ENCODE measurements at regions not wholly inside any gene's neighbourhood (a gene's known extent, or its start where the extent isn't known, plus 50 kb on each side); places are given as distances from the start of the nearest gene placed in this dataset.

DNA sequence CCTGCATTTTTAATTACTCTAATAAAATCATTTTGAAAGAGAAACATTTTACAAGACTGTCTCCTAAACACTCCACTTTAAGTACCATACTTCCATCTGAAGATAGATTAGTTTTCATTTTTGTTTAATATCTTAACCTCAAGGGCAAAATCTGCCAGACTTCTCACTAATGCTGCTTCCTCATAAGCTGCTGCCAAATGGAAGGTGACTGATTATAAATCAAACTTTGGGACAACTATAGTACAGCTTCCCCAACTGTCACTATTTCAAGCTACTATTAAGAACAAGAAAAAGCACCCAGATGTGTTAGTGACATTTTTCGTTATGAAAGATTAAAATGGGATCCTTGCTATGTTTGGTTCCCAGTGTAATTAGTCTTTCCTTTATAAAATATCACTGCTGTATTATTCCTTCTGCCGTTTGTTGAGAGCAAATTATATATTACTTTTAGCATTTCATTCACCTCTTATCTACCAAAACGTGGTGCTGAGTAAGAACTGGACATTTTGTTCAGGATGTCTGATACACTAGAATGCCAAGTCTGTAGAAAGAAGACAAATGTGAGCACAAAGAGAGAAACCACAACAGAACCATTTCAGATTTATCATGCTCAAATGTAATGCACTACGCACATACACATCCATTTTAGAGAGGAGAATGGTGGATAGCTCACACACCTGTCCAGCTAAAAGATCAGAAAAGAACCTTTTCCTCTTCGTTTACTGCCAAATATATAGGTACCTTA lies 312.2 kb upstream of the C11orf87 start:
- Histone ChIP-seq H3K9me2 (no peaks in the 10 kb centered on the region), H3K4me3 (ENCODE audit: low read depth in 2 of 2, low read length in 1 of 2) (no peak overlapping the region), H4K20me1 (ENCODE audit: insufficient read depth) (no peaks in the 10 kb centered on the region), H3K27me3 (ENCODE audit: insufficient read depth) (no peaks in the 10 kb centered on the region), H3K27ac (ENCODE audit: low read depth in 2 of 2, low read length in 1 of 2) (no peak overlapping the region), H3K36me3 (replicated peaks in 1 of 2; ENCODE audit: control insufficient read depth in 1 of 2, insufficient read depth in 2 of 2, low read length in 1 of 2) (no peaks in the 10 kb centered on the region), H3K4me1 (ENCODE audit: control insufficient read depth in 1 of 2, insufficient read depth in 2 of 2, low read depth in 1 of 2, low read length in 1 of 2) (peaks cover 13 to 14% of the 10 kb centered on the region in 2 experiments; a peak in 3 of 4 replicates), H3K4me2 (no peak overlapping the region), H3K79me2 (ENCODE audit: insufficient read depth) (no peaks in the 10 kb centered on the region), H2AFZ (ENCODE audit: low read depth) (peak overlapping the region; percentile 15; the same call in 1 of the 2 replicates), H3F3A (replicated peaks; ENCODE audit: insufficient read depth) (no peaks in the 10 kb centered on the region), H3K9ac (no peak overlapping the region), H3K9me3 (no peaks in the 10 kb centered on the region)
- ChIA-PET POLR2A (no interaction called here), CTCF (interaction anchor here (0.5 kb wide), 1 partner anchor 392 kb away, joined by 3 read pairs; no protein-coding TSS in a partner anchor)
- WGBS (ENCODE audit: low lambda C conversion rate), result 79% methylated on average over 5 of the region's 5 CpGs
- TF ChIP-seq CTCF (IDR thresholded peaks at IDR 0.05), result no peak
- no peak for TF ChIP-seq ELF1 (IDR thresholded peaks at IDR 0.05)
- no peak for DNase-seq

- Histone ChIP-seq H3K36me3 (replicated peaks in 1 of 2; ENCODE audit: control insufficient read depth in 1 of 2, insufficient read depth in 2 of 2, low read length in 1 of 2) (no peaks in the 10 kb centered on the region), H3K27me3 (ENCODE audit: insufficient read depth) (no peaks in the 10 kb centered on the region), H3F3A (replicated peaks; ENCODE audit: insufficient read depth) (no peaks in the 10 kb centered on the region), H3K27ac (ENCODE audit: low read depth in 2 of 2, low read length in 1 of 2) (peak overlapping the region in 1 of 2 experiments; percentile 62; a peak in 1 of 4 replicates), H3K4me2 (peak overlapping the region; percentile 39; the same call in 1 of the 2 replicates), H3K4me3 (ENCODE audit: low read depth in 2 of 2, low read length in 1 of 2) (no peak overlapping the region), H3K9me2 (no peaks in the 10 kb centered on the region), H3K9ac (no peak overlapping the region), H3K79me2 (ENCODE audit: insufficient read depth) (no peaks in the 10 kb centered on the region), H4K20me1 (ENCODE audit: insufficient read depth) (no peaks in the 10 kb centered on the region), H3K9me3 (no peaks in the 10 kb centered on the region), H3K4me1 (ENCODE audit: control insufficient read depth in 1 of 2, insufficient read depth in 2 of 2, low read depth in 1 of 2, low read length in 1 of 2) (peaks cover 13 to 14% of the 10 kb centered on the region in 2 experiments; a peak in 3 of 4 replicates), H2AFZ (ENCODE audit: low read depth) (peak overlapping the region; percentile 67; the same call in 1 of the 2 replicates)
- WGBS (ENCODE audit: low lambda C conversion rate), result 35% methylated on average over 2 of the region's 2 CpGs
- ChIA-PET POLR2A (no interaction called here), CTCF (interaction anchor here (1.5 kb wide), 1 partner anchor 35 kb away, joined by 3 read pairs; no protein-coding TSS in a partner anchor)
- DNase-seq, result peak; percentile 30
- TF ChIP-seq SIN3A (IDR thresholded peaks at IDR 0.05; ENCODE audit: borderline replicate concordance, low read depth, low read length) (no peak), GATA2 (CRISPR knock-in tag; IDR thresholded peaks at IDR 0.05) (peak; percentile 48; the same call in 1 of the 2 replicates), YY1 (IDR thresholded peaks at IDR 0.05; ENCODE audit: low read depth) (no peak), JUND (IDR thresholded peaks at IDR 0.05) (no peak), RXRA (IDR thresholded peaks at IDR 0.05; ENCODE audit: borderline replicate concordance, low read depth) (no peak)
- TF ChIP-seq, protein P1, sequence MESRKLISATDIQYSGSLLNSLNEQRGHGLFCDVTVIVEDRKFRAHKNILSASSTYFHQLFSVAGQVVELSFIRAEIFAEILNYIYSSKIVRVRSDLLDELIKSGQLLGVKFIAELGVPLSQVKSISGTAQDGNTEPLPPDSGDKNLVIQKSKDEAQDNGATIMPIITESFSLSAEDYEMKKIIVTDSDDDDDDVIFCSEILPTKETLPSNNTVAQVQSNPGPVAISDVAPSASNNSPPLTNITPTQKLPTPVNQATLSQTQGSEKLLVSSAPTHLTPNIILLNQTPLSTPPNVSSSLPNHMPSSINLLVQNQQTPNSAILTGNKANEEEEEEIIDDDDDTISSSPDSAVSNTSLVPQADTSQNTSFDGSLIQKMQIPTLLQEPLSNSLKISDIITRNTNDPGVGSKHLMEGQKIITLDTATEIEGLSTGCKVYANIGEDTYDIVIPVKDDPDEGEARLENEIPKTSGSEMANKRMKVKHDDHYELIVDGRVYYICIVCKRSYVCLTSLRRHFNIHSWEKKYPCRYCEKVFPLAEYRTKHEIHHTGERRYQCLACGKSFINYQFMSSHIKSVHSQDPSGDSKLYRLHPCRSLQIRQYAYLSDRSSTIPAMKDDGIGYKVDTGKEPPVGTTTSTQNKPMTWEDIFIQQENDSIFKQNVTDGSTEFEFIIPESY (IDR thresholded peaks at IDR 0.05; ENCODE audit: borderline replicate concordance, low read depth), result no peak
Observed at GRCh38 chr11:109112261-109112660, 309.7 kb upstream of the C11orf87 start.

Data from SK-N-SH (cell line).